Right lobe of liver (tissue), 6 donors: ENCODE measurements at regions not wholly inside any gene's neighbourhood (a gene's known extent, or its start where the extent isn't known, plus 50 kb on each side); places are given as distances from the start of the nearest gene placed in this dataset.

Source experiments
- ATAC-seq, 4 donors: fragments of 200-7000 bp; cut with Tn5 transposase; one replicate each; pipeline ENCODE4 v1.9.1; 2020; ENCODE audit warnings: mild to moderate bottlenecking in 4 of 4, moderate library complexity in 4 of 4
- DNase-seq, 3 donors: peaks; one replicate each; pipeline ENCODE4 v3.0.0-alpha.2; 2020
- H3K27ac ChIP-seq, 3 donors: fragments of 200-600 bp; one replicate each; pipeline ENCODE4 v1.8.0; 2022
- H3K27me3 ChIP-seq, 2 donors: fragments of 200-600 bp; one replicate each; pipeline ENCODE4 v1.8.0; 2022
- H3K36me3 ChIP-seq, 4 donors: fragments of 200-600 bp; sonication (generic) in 1 of 4; one replicate each; pipeline versions ENCODE4 v1.5.1 to v1.8.0; 2017 to 2022; ENCODE audit warnings: control low read depth in 1 of 4
- H3K4me1 ChIP-seq, 4 donors: fragments of 200-600 bp; sonication (generic) in 1 of 4; one replicate each; pipeline versions ENCODE4 v1.5.1 to v1.8.0; 2017 to 2022; ENCODE audit warnings: control low read depth in 1 of 4
- H3K4me3 ChIP-seq, 3 donors: fragments of 200-600 bp; one replicate each; pipeline ENCODE4 v1.8.0; 2022
- H3K9me3 ChIP-seq, 4 donors: fragments of 200-600 bp; sonication (generic) in 1 of 4; one replicate each; pipeline versions ENCODE4 v1.5.1 to v1.8.0; 2017 to 2022; ENCODE audit warnings: control low read depth in 1 of 4
- CTCF ChIP-seq, 4 donors: fragments of 200-600 bp in 3 of 4; fragments of 450-650 bp in 1 of 4; IDR thresholded peaks; one replicate each; pipeline versions ENCODE4 v1.5.1 to v1.8.0; 2016 to 2022; ENCODE audit warnings: antibody characterized with exemption in 4 of 4, mild to moderate bottlenecking in 2 of 4
- POLR2A ChIP-seq: fragments of 450-650 bp; IDR thresholded peaks from one replicate; pipeline ENCODE4 v1.6.1; 2017; ENCODE audit warnings: antibody characterized with exemption, mild to moderate bottlenecking
- WGBS: methylation state at CpG from one replicate; pipeline ENCODE4 v1.1.6; 2018; ENCODE audit warnings: low coverage, low lambda C conversion rate; ENCODE audit not compliant: insufficient coverage; ENCODE audit errors: missing lambda C conversion rate; 5-methylcytosine and 5-hydroxymethylcytosine counted together
- intact Hi-C, 2 donors: fragments of 100-400 bp; cut with DNase I; formaldehyde crosslinking; loops; one replicate each; pipeline versions ENCODE4 v1.11.2 to v1.14.1; 2022
- donor health status: DM: no; HTN: yes; CAD: no.
- donor health status: DM: no; HTN: no; CAD: no.
- donor health status: DM: no; HTN: no; CAD: no.
- donor health status: DM: no; HTN: yes; CAD: no.
- donor health status: DM: no; HTN: yes; CAD: no.

GRCh38 chr4:178448372-178449035, 1006.3 kb upstream of the AGA start:
- Histone ChIP-seq H3K36me3 (no peaks in the 10 kb centered on the region), H3K27me3 (no peaks in the 10 kb centered on the region), H3K9me3 (no peaks in the 10 kb centered on the region), H3K4me1 (no peaks in the 10 kb centered on the region), H3K27ac (no peak overlapping the region), H3K4me3 (no peak overlapping the region)
- ATAC-seq: no peak
- 68% methylated on average over 2 of the region's 2 CpGs for WGBS
- TF ChIP-seq POLR2A (no peak), CTCF (IDR thresholded peaks at IDR 0.05) (no peak)
- no peak for DNase-seq
- intact Hi-C loops: no loop called here

- Histone ChIP-seq H3K9me3 (no peaks in the 10 kb centered on the region), H3K36me3 (no peaks in the 10 kb centered on the region), H3K27ac (no peak overlapping the region), H3K4me3 (no peak overlapping the region), H3K27me3 (no peaks in the 10 kb centered on the region), H3K4me1 (no peaks in the 10 kb centered on the region)
- no peak for DNase-seq
- ATAC-seq: peak; percentile 24 to 64 (median 37)
- 52% methylated on average over 3 of the region's 3 CpGs for WGBS
- TF ChIP-seq POLR2A: no peak
- intact Hi-C loops: no loop called here
These were observed 1008.4 kb upstream of the AGA start for GRCh38 chr4:178450614-178451013.

GRCh38 chr4:178453057-178453456, 1010.8 kb upstream of the AGA start:
- DNase-seq (no peak), ATAC-seq (peak in 1 of 4 donors; percentile 79)
- TF ChIP-seq POLR2A: no peak
- no peak for TF ChIP-seq CTCF (IDR thresholded peaks at IDR 0.05)
- H3K36me3 ChIP-seq: no peaks in the 10 kb centered on the region
- no peak overlapping the region for H3K27ac ChIP-seq
- 44% methylated on average over 4 of the region's 4 CpGs for WGBS
- H3K9me3 ChIP-seq: no peaks in the 10 kb centered on the region
- H3K27me3 ChIP-seq: no peaks in the 10 kb centered on the region
- H3K4me3 ChIP-seq: no peak overlapping the region
- H3K4me1 ChIP-seq: no peaks in the 10 kb centered on the region
- intact Hi-C loops: no loop called here

- H3K27me3 ChIP-seq: no peaks in the 10 kb centered on the region
- ATAC-seq (no peak), DNase-seq (no peak)
- intact Hi-C loops: no loop called here
- no peak for TF ChIP-seq POLR2A
- TF ChIP-seq CTCF (IDR thresholded peaks at IDR 0.05): no peak
- no peaks in the 10 kb centered on the region for H3K9me3 ChIP-seq
- no peak overlapping the region for H3K4me3 ChIP-seq
- H3K4me1 ChIP-seq: no peaks in the 10 kb centered on the region
- no peak overlapping the region for H3K27ac ChIP-seq
- H3K36me3 ChIP-seq: no peaks in the 10 kb centered on the region
These were observed 1015.0 kb upstream of the AGA start for GRCh38 chr4:178457286-178457685.

GRCh38 chr4:178462710-178463109, 1020.5 kb upstream of the AGA start:
- intact Hi-C loops: no loop called here
- DNase-seq: no peak
- WGBS: 26% methylated on average over 4 of the region's 4 CpGs

More at GRCh38 chr4:178462710-178463109, 1020.5 kb upstream of the AGA start:
- Histone ChIP-seq H3K36me3 (no peaks in the 10 kb centered on the region), H3K4me1 (no peaks in the 10 kb centered on the region), H3K9me3 (no peaks in the 10 kb centered on the region), H3K27ac (no peak overlapping the region), H3K4me3 (no peak overlapping the region), H3K27me3 (no peaks in the 10 kb centered on the region)
- TF ChIP-seq POLR2A: no peak
- TF ChIP-seq CTCF (IDR thresholded peaks at IDR 0.05): no peak
- ATAC-seq: no peak
